ENCODE measurements at regions not wholly inside any gene's neighbourhood (a gene's known extent, or its start where the extent isn't known, plus 50 kb on each side); places are given as distances from the start of the nearest gene placed in this dataset.
"Not testable (repeated sequence)": the region's sequence is repeated elsewhere in the genome, so short reads cannot be mapped to it uniquely, and the experiment has no call there.

GRCh38 chr7:92915348-92915747 is 79.0 kb upstream of the CDK6 start:
- no peak for DNase-seq (ENCODE audit: low spot score)

GRCh38 chr7:92914645-92915044 is 78.3 kb upstream of the CDK6 start:
- DNase-seq (ENCODE audit: low spot score) = no peak

DNA sequence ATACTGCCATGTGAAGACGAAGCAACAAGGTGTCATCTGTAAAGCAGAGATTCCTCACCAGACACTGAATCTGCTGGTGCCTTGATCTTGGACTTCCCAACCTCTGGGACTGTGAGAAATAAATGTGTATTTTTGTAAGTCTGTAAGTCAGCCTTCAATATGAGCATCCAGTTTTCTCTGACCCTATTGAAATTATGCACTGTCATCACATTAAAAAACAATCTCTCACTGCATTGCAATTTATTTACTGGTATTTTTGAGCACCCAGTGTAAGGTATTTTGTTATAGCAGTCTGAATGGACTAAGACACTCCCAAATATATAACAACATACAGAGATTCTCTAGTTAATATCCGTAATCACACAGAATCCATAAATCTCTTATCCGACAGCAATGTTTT is 77.5 kb upstream of the CDK6 start:
- DNase-seq (ENCODE audit: low spot score) = no peak

- no peak for DNase-seq (ENCODE audit: low spot score)
Measured at GRCh38 chr7:92910976-92911375, 74.6 kb upstream of the CDK6 start.

GRCh38 chr7:92909686-92910475 is 73.5 kb upstream of the CDK6 start:
- DNase-seq (ENCODE audit: low spot score) = no peak

- peak; percentile 28 for DNase-seq (ENCODE audit: low spot score)
Measured at GRCh38 chr7:92904244-92905131, 68.1 kb upstream of the CDK6 start.

DNA sequence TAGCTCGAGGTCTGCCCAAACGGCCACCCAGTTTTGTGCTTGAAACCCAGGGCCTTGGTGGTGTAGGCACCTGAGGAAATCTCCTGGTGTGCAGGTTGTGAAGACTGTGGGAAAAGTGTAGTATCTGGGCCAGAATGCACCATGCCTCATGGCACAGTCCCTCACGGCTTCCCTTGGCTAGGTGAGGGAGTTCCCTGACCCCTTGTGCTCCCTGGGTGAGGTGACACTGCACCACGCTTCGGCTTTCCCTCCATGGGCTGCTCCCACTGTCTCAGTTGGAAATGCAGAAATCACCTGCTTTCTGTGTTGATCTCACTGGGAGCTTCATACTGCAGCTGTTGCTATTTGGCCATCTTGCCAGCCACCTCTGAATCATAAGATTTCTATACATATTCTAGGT is 62.4 kb upstream of the CDK6 start:
- no peak for DNase-seq (ENCODE audit: low spot score)

DNA sequence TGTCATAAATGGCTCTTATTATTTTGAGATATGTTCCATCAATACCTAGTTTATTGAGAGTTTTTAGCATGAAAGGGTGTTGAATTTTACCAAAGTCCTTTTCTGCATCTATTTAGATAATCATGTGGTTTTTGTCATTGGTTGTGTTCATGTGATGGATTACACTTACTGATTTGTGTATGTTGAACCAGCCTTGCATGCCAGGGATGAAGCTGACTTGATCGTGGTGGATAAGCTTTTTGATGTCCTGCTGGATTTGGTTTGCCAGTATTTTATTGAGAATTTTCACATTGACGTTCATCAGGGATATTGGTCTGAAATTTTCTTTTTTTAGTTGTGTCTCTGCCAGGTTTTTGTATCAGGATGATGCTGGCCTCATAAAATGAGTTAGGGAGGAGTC is 58.5 kb upstream of the CDK6 start:
- not testable (repeated sequence) for DNase-seq (ENCODE audit: low spot score)

GRCh38 chr7:92889081-92889480 is 52.7 kb upstream of the CDK6 start:
- DNase-seq (ENCODE audit: low spot score) = no peak

All from iPS-NIHi11 (cell line).